Coronary artery (tissue), 2 donors: ENCODE measurements at regions not wholly inside any gene's neighbourhood (a gene's known extent, or its start where the extent isn't known, plus 50 kb on each side); places are given as distances from the start of the nearest gene placed in this dataset.

ENCODE experiments used
- DNase-seq: peaks from one replicate; pipeline ENCODE4 v3.0.0-alpha.2; 2017; ENCODE audit warnings: low spot score
- H3K27ac ChIP-seq, 2 donors: fragments of 200-600 bp; sonication (generic); one replicate each; pipeline ENCODE4 v1.5.1; 2016 to 2019
- H3K4me3 ChIP-seq: fragments of 200-600 bp; sonication (generic); 2 replicates; pipeline ENCODE4 v1.5.1; 2016; ENCODE audit warnings: mild to moderate bottlenecking, moderate library complexity
- CTCF ChIP-seq: fragments of 200-600 bp; sonication (generic); IDR thresholded peaks from one replicate; pipeline ENCODE4 v1.5.1; 2019; ENCODE audit warnings: antibody characterized with exemption

- no peak overlapping the region for H3K4me3 ChIP-seq
- TF ChIP-seq CTCF = no peak
- no peak for DNase-seq
- no peak overlapping the region for H3K27ac ChIP-seq
These were observed 608.8 kb upstream of the SOX11 start for GRCh38 chr2:5083402-5083801.

GRCh38 chr2:5089409-5089808 lies 602.8 kb upstream of the SOX11 start:
- H3K27ac ChIP-seq = no peak overlapping the region
- TF ChIP-seq CTCF = no peak
- H3K4me3 ChIP-seq = no peak overlapping the region
- no peak for DNase-seq

GRCh38 chr2:5093056-5093455 lies 599.1 kb upstream of the SOX11 start:
- no peak for DNase-seq
- TF ChIP-seq CTCF = no peak
- Histone ChIP-seq H3K27ac (no peak overlapping the region), H3K4me3 (no peak overlapping the region)

- no peak overlapping the region for H3K4me3 ChIP-seq
- no peak for DNase-seq
- no peak for TF ChIP-seq CTCF
- H3K27ac ChIP-seq = no peak overlapping the region
These were observed 598.7 kb upstream of the SOX11 start for GRCh38 chr2:5093518-5093917.

GRCh38 chr2:5094192-5094591 lies 598.0 kb upstream of the SOX11 start:
- DNase-seq = no peak
- H3K4me3 ChIP-seq = no peak overlapping the region
- no peak overlapping the region for H3K27ac ChIP-seq
- no peak for TF ChIP-seq CTCF

- H3K4me3 ChIP-seq = no peak overlapping the region
- no peak overlapping the region for H3K27ac ChIP-seq
- no peak for TF ChIP-seq CTCF
- DNase-seq = no peak
These were observed 593.9 kb upstream of the SOX11 start for GRCh38 chr2:5098286-5098685.

- no peak for TF ChIP-seq CTCF
- H3K4me3 ChIP-seq = no peak overlapping the region
These were observed 589.4 kb upstream of the SOX11 start for GRCh38 chr2:5102823-5103222.

More at GRCh38 chr2:5102823-5103222, 589.4 kb upstream of the SOX11 start:
- no peak overlapping the region for H3K27ac ChIP-seq
- DNase-seq = no peak
